Testis (tissue), 2 donors: ENCODE measurements at regions not wholly inside any gene's neighbourhood (a gene's known extent, or its start where the extent isn't known, plus 50 kb on each side); places are given as distances from the start of the nearest gene placed in this dataset.

Experiments
- POLR2A ChIP-seq: fragments of 450-650 bp; IDR thresholded peaks from one replicate; pipeline ENCODE4 v1.6.1; 2017; ENCODE audit warnings: antibody characterized with exemption, mild to moderate bottlenecking, moderate library complexity
- TF ChIP-seq, protein P1 (sequence below), 3 experiments: fragments of 450-650 bp in 2 of 3; fragments of 200-600 bp in 1 of 3; sonication (generic) in 1 of 3; IDR thresholded peaks; one replicate each; pipeline ENCODE4 v1.5.1; 2016 to 2019; ENCODE audit warnings: antibody characterized with exemption in 3 of 3, mild to moderate bottlenecking in 2 of 3, moderate library complexity in 1 of 3

DNA sequence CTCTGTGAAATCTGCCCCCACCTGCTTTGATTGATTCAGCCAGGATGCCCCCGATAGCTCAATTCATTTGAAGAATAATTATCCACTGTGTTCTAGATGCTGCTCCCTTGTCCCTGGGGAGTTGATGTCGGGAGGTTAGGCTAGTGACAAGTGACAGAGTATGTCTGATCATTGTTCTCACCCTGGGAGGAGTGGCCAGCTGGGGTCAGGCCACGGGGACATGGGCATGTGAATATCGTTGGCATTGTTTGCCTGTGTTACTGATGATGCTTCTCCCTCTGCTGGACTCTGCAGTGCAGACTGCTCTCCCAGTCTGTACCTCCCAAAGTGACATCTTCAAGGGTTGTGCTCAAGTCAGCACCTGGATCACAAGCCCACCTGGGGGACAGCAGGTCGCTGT, 89.9 kb upstream of the C16orf82 start:
- TF ChIP-seq, protein P1, sequence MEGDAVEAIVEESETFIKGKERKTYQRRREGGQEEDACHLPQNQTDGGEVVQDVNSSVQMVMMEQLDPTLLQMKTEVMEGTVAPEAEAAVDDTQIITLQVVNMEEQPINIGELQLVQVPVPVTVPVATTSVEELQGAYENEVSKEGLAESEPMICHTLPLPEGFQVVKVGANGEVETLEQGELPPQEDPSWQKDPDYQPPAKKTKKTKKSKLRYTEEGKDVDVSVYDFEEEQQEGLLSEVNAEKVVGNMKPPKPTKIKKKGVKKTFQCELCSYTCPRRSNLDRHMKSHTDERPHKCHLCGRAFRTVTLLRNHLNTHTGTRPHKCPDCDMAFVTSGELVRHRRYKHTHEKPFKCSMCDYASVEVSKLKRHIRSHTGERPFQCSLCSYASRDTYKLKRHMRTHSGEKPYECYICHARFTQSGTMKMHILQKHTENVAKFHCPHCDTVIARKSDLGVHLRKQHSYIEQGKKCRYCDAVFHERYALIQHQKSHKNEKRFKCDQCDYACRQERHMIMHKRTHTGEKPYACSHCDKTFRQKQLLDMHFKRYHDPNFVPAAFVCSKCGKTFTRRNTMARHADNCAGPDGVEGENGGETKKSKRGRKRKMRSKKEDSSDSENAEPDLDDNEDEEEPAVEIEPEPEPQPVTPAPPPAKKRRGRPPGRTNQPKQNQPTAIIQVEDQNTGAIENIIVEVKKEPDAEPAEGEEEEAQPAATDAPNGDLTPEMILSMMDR (IDR thresholded peaks at IDR 0.05) = no peak
- no peak for TF ChIP-seq POLR2A
